ENCODE measurements at regions not wholly inside any gene's neighbourhood (a gene's known extent, or its start where the extent isn't known, plus 50 kb on each side); places are given as distances from the start of the nearest gene placed in this dataset.

- TF ChIP-seq POLR2A (IDR thresholded peaks at IDR 0.05), result no peak
- TF ChIP-seq, protein P1, sequence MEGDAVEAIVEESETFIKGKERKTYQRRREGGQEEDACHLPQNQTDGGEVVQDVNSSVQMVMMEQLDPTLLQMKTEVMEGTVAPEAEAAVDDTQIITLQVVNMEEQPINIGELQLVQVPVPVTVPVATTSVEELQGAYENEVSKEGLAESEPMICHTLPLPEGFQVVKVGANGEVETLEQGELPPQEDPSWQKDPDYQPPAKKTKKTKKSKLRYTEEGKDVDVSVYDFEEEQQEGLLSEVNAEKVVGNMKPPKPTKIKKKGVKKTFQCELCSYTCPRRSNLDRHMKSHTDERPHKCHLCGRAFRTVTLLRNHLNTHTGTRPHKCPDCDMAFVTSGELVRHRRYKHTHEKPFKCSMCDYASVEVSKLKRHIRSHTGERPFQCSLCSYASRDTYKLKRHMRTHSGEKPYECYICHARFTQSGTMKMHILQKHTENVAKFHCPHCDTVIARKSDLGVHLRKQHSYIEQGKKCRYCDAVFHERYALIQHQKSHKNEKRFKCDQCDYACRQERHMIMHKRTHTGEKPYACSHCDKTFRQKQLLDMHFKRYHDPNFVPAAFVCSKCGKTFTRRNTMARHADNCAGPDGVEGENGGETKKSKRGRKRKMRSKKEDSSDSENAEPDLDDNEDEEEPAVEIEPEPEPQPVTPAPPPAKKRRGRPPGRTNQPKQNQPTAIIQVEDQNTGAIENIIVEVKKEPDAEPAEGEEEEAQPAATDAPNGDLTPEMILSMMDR (IDR thresholded peaks at IDR 0.05), result no peak
These were observed 138.2 kb downstream of the CCT6B start for GRCh38 chr17:34823023-34823422.
